GM12892 (cell line): ENCODE measurements at regions not wholly inside any gene's neighbourhood (a gene's known extent, or its start where the extent isn't known, plus 50 kb on each side); places are given as distances from the start of the nearest gene placed in this dataset.

ENCODE experiments used
- POLR2A ChIP-seq: IDR thresholded peaks from 2 replicates; pipeline ENCODE4 v1.6.1; 2011; ENCODE audit warnings: low read depth, low read length, control low read depth
- TAF1 ChIP-seq: IDR thresholded peaks from 2 replicates; pipeline ENCODE4 v1.6.1; 2011; ENCODE audit warnings: low read depth, mild to moderate bottlenecking, control low read depth, low read length, borderline replicate concordance

DNA sequence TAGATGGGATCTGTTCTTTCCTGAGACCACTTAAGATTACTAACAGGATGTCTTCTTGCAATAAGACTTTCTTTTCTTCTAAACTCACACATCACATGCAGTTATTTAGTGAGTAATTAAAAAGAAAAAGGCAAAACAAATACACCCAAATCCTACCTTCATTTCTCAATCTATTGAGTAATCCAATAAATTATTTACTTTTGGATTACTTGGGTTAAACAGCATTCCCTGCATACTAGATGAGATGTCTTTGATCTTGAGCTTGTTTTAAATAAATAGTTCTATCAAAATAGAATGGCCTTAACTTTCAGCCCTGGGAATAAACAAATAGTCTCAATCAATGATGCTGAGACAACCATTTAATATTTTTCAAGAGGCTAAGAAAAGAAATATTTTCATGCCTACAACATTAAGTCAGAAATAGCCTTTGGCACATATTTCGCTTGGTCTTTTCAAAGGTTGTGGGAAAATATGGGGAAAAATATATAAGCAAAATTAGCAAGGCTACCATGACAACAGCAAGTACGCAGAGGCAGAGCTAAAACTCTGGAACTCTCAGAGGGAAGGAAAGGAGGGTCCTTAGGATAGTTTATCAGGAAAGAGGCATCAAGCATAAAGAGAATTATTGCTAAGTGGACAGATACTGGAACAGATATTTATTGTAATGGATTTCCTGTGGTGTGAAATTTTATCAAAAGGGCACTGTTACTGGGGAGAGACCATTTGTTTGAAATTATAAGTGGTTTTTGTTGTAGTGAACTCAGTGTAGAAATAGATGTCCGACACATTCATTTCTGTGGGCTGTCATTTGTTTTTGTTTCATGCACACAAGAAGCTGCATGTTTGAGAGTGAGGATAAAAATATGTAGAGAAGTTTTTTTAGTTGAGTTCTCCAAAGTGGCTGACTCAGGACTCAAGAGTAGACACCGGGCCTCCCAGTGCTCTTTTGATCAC is 70.2 kb upstream of the CDH6 start:
- TF ChIP-seq TAF1 (no peak), POLR2A (no peak)
